ENCODE measurements at regions not wholly inside any gene's neighbourhood (a gene's known extent, or its start where the extent isn't known, plus 50 kb on each side); places are given as distances from the start of the nearest gene placed in this dataset.

DNA sequence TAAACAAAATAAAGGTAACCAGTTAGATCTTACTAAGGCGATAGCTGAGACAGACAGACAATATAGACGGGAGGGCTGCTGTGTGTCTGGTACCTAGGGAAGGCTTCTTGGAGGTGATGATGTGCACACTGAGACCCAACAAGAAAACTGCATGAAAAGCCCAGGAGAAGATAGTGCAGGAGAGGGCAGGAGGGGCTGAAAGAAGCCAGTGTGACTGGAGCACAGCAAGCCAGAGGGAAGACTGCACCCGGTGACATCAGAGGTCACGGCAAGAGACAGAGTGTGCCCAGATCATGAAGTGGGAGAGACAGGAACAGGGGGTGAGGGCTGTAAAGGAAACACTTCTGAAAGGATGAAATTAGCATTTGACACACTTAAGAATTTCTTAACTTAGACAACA lies 266.3 kb downstream of the BRD1 start:
- Histone ChIP-seq H3K9ac (ENCODE audit: low read length in 5 of 5) (no peak overlapping the region), H3K36me3 (ENCODE audit: control insufficient read depth in 5 of 5, insufficient read depth in 5 of 5, low read length in 5 of 5) (no peaks in the 10 kb centered on the region), H3K4me3 (ENCODE audit: low read depth in 1 of 5, low read length in 5 of 5) (no peak overlapping the region), H3K27ac (ENCODE audit: low read depth, low read length) (no peak overlapping the region), H3K27me3 (ENCODE audit: control insufficient read depth in 5 of 5, insufficient read depth in 4 of 5, low read length in 5 of 5) (peaks cover 0 to 9% (median 3%) of the 10 kb centered on the region in 5 donors), H3K4me1 (ENCODE audit: control insufficient read depth in 5 of 5, insufficient read depth in 5 of 5, low read length in 5 of 5) (no peaks in the 10 kb centered on the region), H3K9me3 (ENCODE audit: control insufficient read depth in 5 of 5, low read length in 5 of 5) (peaks cover 0 to 9% (median 6%) of the 10 kb centered on the region in 5 donors)

DNA sequence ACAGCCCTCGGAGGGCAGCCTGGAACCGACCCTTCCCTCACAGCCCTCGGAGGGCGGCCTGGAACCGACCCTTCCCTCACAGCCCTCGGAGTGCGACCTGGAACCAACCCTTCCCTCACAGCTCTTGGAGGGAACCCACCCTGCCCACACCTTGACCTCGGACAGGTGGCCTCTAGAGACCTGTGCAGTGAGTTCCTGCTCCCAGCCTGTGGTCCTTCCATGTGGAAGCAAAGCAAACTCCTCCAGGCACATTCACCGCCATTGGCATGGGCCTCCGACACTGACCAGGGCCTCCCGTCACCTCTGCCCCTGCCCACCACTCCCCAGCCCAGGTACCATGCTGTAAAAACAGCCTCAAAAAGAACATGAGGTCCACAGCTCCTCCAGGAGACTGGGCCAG lies 272.1 kb downstream of the BRD1 start:
- peaks cover 0 to 14% (median 2%) of the 10 kb centered on the region in 5 donors for H3K27me3 ChIP-seq (ENCODE audit: control insufficient read depth in 5 of 5, insufficient read depth in 4 of 5, low read length in 5 of 5)
- no peaks in the 10 kb centered on the region for H3K36me3 ChIP-seq (ENCODE audit: control insufficient read depth in 5 of 5, insufficient read depth in 5 of 5, low read length in 5 of 5)
- peaks cover 0 to 23% (median 17%) of the 10 kb centered on the region in 5 donors for H3K9me3 ChIP-seq (ENCODE audit: control insufficient read depth in 5 of 5, low read length in 5 of 5)
- H3K9ac ChIP-seq (ENCODE audit: low read length in 5 of 5) = no peak overlapping the region
- no peak overlapping the region for H3K4me3 ChIP-seq (ENCODE audit: low read depth in 1 of 5, low read length in 5 of 5)
- H3K27ac ChIP-seq (ENCODE audit: low read depth, low read length) = no peak overlapping the region
- H3K4me1 ChIP-seq (ENCODE audit: control insufficient read depth in 5 of 5, insufficient read depth in 5 of 5, low read length in 5 of 5) = no peaks in the 10 kb centered on the region

DNA sequence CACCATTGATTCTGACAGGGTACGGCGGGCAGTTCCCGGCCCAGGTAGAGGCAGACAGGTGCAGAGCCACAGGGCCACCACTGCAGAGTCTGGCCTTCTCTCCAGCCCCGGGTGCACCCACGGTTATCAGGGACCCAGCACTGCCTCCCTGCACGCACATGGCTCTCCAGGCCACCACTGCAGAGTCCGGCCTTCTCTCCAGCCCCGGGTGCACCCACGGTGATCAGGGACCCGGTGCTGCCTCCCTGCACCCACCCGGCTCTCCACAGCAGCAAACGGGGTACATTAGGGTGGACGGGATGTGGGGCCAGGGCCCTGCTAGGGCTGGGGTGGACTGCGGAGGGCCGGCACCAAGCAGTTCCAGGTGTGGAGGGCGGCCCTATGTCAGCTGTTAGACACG lies 272.9 kb downstream of the BRD1 start:
- peaks cover 0 to 14% (median 2%) of the 10 kb centered on the region in 5 donors for H3K27me3 ChIP-seq (ENCODE audit: control insufficient read depth in 5 of 5, insufficient read depth in 4 of 5, low read length in 5 of 5)
- H3K9ac ChIP-seq (ENCODE audit: low read length in 5 of 5) = no peak overlapping the region
- H3K27ac ChIP-seq (ENCODE audit: low read depth, low read length) = no peak overlapping the region
- peaks cover 0 to 30% (median 22%) of the 10 kb centered on the region in 5 donors for H3K9me3 ChIP-seq (ENCODE audit: control insufficient read depth in 5 of 5, low read length in 5 of 5)
- H3K4me3 ChIP-seq (ENCODE audit: low read depth in 1 of 5, low read length in 5 of 5) = no peak overlapping the region
- H3K4me1 ChIP-seq (ENCODE audit: control insufficient read depth in 5 of 5, insufficient read depth in 5 of 5, low read length in 5 of 5) = no peaks in the 10 kb centered on the region
- no peaks in the 10 kb centered on the region for H3K36me3 ChIP-seq (ENCODE audit: control insufficient read depth in 5 of 5, insufficient read depth in 5 of 5, low read length in 5 of 5)

GRCh38 chr22:49554296-49554625 lies 273.4 kb downstream of the BRD1 start:
- no peak overlapping the region for H3K27ac ChIP-seq (ENCODE audit: low read depth, low read length)
- H3K27me3 ChIP-seq (ENCODE audit: control insufficient read depth in 5 of 5, insufficient read depth in 4 of 5, low read length in 5 of 5) = peaks cover 0 to 14% (median 4%) of the 10 kb centered on the region in 5 donors
- no peak overlapping the region for H3K9ac ChIP-seq (ENCODE audit: low read length in 5 of 5)
- peaks cover 0 to 30% (median 22%) of the 10 kb centered on the region in 5 donors for H3K9me3 ChIP-seq (ENCODE audit: control insufficient read depth in 5 of 5, low read length in 5 of 5)
- H3K36me3 ChIP-seq (ENCODE audit: control insufficient read depth in 5 of 5, insufficient read depth in 5 of 5, low read length in 5 of 5) = no peaks in the 10 kb centered on the region
- H3K4me3 ChIP-seq (ENCODE audit: low read depth in 1 of 5, low read length in 5 of 5) = no peak overlapping the region
- no peaks in the 10 kb centered on the region for H3K4me1 ChIP-seq (ENCODE audit: control insufficient read depth in 5 of 5, insufficient read depth in 5 of 5, low read length in 5 of 5)

GRCh38 chr22:49553518-49554295 lies 274.0 kb downstream of the BRD1 start:
- Histone ChIP-seq H3K27ac (ENCODE audit: low read depth, low read length) (no peak overlapping the region), H3K9me3 (ENCODE audit: control insufficient read depth in 5 of 5, low read length in 5 of 5) (peaks cover 0 to 28% (median 22%) of the 10 kb centered on the region in 5 donors), H3K9ac (ENCODE audit: low read length in 5 of 5) (no peak overlapping the region), H3K4me3 (ENCODE audit: low read depth in 1 of 5, low read length in 5 of 5) (no peak overlapping the region), H3K27me3 (ENCODE audit: control insufficient read depth in 5 of 5, insufficient read depth in 4 of 5, low read length in 5 of 5) (peaks cover 0 to 14% (median 4%) of the 10 kb centered on the region in 5 donors), H3K36me3 (ENCODE audit: control insufficient read depth in 5 of 5, insufficient read depth in 5 of 5, low read length in 5 of 5) (no peaks in the 10 kb centered on the region), H3K4me1 (ENCODE audit: control insufficient read depth in 5 of 5, insufficient read depth in 5 of 5, low read length in 5 of 5) (no peaks in the 10 kb centered on the region)

- Histone ChIP-seq H3K4me1 (ENCODE audit: control insufficient read depth in 5 of 5, insufficient read depth in 5 of 5, low read length in 5 of 5) (no peaks in the 10 kb centered on the region), H3K27me3 (ENCODE audit: control insufficient read depth in 5 of 5, insufficient read depth in 4 of 5, low read length in 5 of 5) (peaks cover 0 to 14% (median 5%) of the 10 kb centered on the region in 5 donors), H3K9me3 (ENCODE audit: control insufficient read depth in 5 of 5, low read length in 5 of 5) (peaks cover 0 to 25% (median 19%) of the 10 kb centered on the region in 5 donors), H3K9ac (ENCODE audit: low read length in 5 of 5) (no peak overlapping the region), H3K4me3 (ENCODE audit: low read depth in 1 of 5, low read length in 5 of 5) (no peak overlapping the region), H3K36me3 (ENCODE audit: control insufficient read depth in 5 of 5, insufficient read depth in 5 of 5, low read length in 5 of 5) (no peaks in the 10 kb centered on the region), H3K27ac (ENCODE audit: low read depth, low read length) (no peak overlapping the region)
Observed at GRCh38 chr22:49553076-49553475, 274.6 kb downstream of the BRD1 start.

DNA sequence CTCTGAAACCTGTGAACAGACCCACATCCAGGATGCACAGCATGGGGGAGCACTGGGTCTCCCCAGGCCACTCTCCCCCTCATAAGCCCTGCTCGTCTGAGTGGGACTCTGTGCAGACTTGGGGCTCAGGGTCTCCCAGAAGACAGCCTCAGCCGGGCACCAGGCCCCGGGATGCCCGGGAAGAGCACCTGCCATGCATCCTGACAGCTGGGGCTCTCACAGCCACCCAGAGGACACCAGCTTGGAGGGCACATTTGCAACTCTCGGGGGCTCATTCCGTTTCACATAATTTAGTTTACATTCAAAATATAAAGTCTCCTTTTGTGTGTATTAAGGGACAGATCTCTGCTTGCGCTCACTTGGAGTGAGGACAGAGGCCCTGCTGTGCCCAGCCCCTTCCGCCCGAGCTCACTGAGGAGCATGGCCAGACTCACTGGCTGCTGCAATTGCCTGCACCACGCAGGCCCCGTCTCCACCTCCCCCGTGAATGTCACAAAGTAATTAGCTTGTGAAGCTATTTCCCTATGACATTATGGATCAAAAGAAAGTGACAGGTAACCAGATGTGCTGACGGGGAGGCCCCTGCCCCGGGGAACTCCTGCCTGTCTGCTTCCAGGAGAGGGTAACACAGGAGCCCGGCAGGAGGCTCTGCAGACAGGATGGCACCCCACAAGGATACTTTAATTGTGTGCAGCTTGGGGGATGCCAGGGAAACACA lies 275.6 kb downstream of the BRD1 start:
- no peak overlapping the region for H3K9ac ChIP-seq (ENCODE audit: low read length in 5 of 5)
- peaks cover 0 to 14% (median 5%) of the 10 kb centered on the region in 5 donors for H3K27me3 ChIP-seq (ENCODE audit: control insufficient read depth in 5 of 5, insufficient read depth in 4 of 5, low read length in 5 of 5)
- no peak overlapping the region for H3K4me3 ChIP-seq (ENCODE audit: low read depth in 1 of 5, low read length in 5 of 5)
- peaks cover 0 to 32% (median 20%) of the 10 kb centered on the region in 5 donors for H3K9me3 ChIP-seq (ENCODE audit: control insufficient read depth in 5 of 5, low read length in 5 of 5)
- H3K27ac ChIP-seq (ENCODE audit: low read depth, low read length) = no peak overlapping the region
- H3K4me1 ChIP-seq (ENCODE audit: control insufficient read depth in 5 of 5, insufficient read depth in 5 of 5, low read length in 5 of 5) = no peaks in the 10 kb centered on the region
- no peaks in the 10 kb centered on the region for H3K36me3 ChIP-seq (ENCODE audit: control insufficient read depth in 5 of 5, insufficient read depth in 5 of 5, low read length in 5 of 5)

DNA sequence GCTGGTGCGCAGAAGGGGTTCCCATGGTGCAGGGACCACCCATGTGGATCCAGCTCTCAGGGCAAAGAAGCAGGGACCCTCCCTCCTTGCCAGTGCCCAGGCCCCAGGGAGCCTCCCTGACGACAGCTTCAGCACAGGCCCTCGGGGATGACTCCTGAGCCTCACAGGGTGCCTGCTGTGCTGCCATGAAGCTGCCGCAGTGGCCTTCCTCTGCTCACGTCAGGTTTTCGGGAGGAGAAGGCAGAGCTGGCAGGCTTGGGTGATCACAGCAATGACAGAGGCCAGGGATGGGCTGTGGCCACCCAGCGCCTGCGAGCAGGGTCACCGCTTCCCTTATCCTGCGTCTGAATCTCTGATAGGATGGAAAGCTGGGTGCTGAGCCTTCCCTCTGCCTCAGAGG lies 276.2 kb downstream of the BRD1 start:
- H3K27me3 ChIP-seq (ENCODE audit: control insufficient read depth in 5 of 5, insufficient read depth in 4 of 5, low read length in 5 of 5) = peaks cover 0 to 14% (median 5%) of the 10 kb centered on the region in 5 donors
- H3K9ac ChIP-seq (ENCODE audit: low read length in 5 of 5) = no peak overlapping the region
- no peak overlapping the region for H3K27ac ChIP-seq (ENCODE audit: low read depth, low read length)
- H3K36me3 ChIP-seq (ENCODE audit: control insufficient read depth in 5 of 5, insufficient read depth in 5 of 5, low read length in 5 of 5) = no peaks in the 10 kb centered on the region
- no peaks in the 10 kb centered on the region for H3K4me1 ChIP-seq (ENCODE audit: control insufficient read depth in 5 of 5, insufficient read depth in 5 of 5, low read length in 5 of 5)
- peaks cover 0 to 37% (median 24%) of the 10 kb centered on the region in 5 donors for H3K9me3 ChIP-seq (ENCODE audit: control insufficient read depth in 5 of 5, low read length in 5 of 5)
- H3K4me3 ChIP-seq (ENCODE audit: low read depth in 1 of 5, low read length in 5 of 5) = no peak overlapping the region

GRCh38 chr22:49550766-49551362 lies 276.8 kb downstream of the BRD1 start:
- no peak overlapping the region for H3K27ac ChIP-seq (ENCODE audit: low read depth, low read length)
- peaks cover 0 to 14% (median 5%) of the 10 kb centered on the region in 5 donors for H3K27me3 ChIP-seq (ENCODE audit: control insufficient read depth in 5 of 5, insufficient read depth in 4 of 5, low read length in 5 of 5)
- H3K4me3 ChIP-seq (ENCODE audit: low read depth in 1 of 5, low read length in 5 of 5) = peak overlapping the region in 1 of 5 donors; percentile 22
- H3K9ac ChIP-seq (ENCODE audit: low read length in 5 of 5) = no peak overlapping the region
- no peaks in the 10 kb centered on the region for H3K4me1 ChIP-seq (ENCODE audit: control insufficient read depth in 5 of 5, insufficient read depth in 5 of 5, low read length in 5 of 5)
- peaks cover 0 to 39% (median 24%) of the 10 kb centered on the region in 5 donors for H3K9me3 ChIP-seq (ENCODE audit: control insufficient read depth in 5 of 5, low read length in 5 of 5)
- no peaks in the 10 kb centered on the region for H3K36me3 ChIP-seq (ENCODE audit: control insufficient read depth in 5 of 5, insufficient read depth in 5 of 5, low read length in 5 of 5)

DNA sequence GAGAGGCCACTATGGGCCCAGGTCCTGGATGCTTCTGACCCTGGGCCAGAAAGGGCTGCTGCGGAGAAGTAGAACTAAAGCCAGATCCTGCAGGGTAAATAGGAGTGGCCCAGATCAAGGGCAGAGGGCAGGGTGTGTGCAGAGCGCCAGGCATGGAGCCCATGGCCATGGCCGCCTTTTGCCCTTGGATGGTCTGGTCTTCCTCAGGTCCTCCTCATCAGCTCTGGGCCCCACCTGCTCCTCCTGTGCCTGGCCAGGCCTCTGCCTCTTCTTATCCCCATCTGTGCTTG lies 277.6 kb downstream of the BRD1 start:
- no peak overlapping the region for H3K9ac ChIP-seq (ENCODE audit: low read length in 5 of 5)
- H3K9me3 ChIP-seq (ENCODE audit: control insufficient read depth in 5 of 5, low read length in 5 of 5) = peaks cover 0 to 36% (median 24%) of the 10 kb centered on the region in 5 donors
- H3K27ac ChIP-seq (ENCODE audit: low read depth, low read length) = no peak overlapping the region
- H3K27me3 ChIP-seq (ENCODE audit: control insufficient read depth in 5 of 5, insufficient read depth in 4 of 5, low read length in 5 of 5) = peaks cover 0 to 14% (median 5%) of the 10 kb centered on the region in 5 donors
- no peaks in the 10 kb centered on the region for H3K4me1 ChIP-seq (ENCODE audit: control insufficient read depth in 5 of 5, insufficient read depth in 5 of 5, low read length in 5 of 5)
- H3K36me3 ChIP-seq (ENCODE audit: control insufficient read depth in 5 of 5, insufficient read depth in 5 of 5, low read length in 5 of 5) = no peaks in the 10 kb centered on the region
- no peak overlapping the region for H3K4me3 ChIP-seq (ENCODE audit: low read depth in 1 of 5, low read length in 5 of 5)
